A549 (cell line): ENCODE measurements at regions not wholly inside any gene's neighbourhood (a gene's known extent, or its start where the extent isn't known, plus 50 kb on each side); places are given as distances from the start of the nearest gene placed in this dataset.

Experiments used
- ATAC-seq, 2 experiments: fragments of 200-7000 bp in 1 of 2; fragments of >200 bp in 1 of 2; cut with Nextera tagmentation in 1 of 2; cut with Tn5 transposase in 1 of 2; 3 replicates each; pipeline versions ENCODE4 v1.8.0 to v1.9.1; 2018 to 2020; ENCODE audit warnings: mild to moderate bottlenecking in 1 of 2, moderate library complexity in 1 of 2
- CTCF ChIA-PET: fragments of 300-600 bp; sonication (Branson Sonifier 250); formaldehyde crosslinking; extraction: SDS; loops from one replicate; lab custom pipeline; 2021; ENCODE audit warnings: antibody characterized with exemption, inconsistent platforms; lab: Yijun Ruan, JAX
- POLR2A ChIA-PET: fragments of 350-600 bp; formaldehyde crosslinking; extraction: SDS; loops from one replicate; lab custom pipeline; 2021; ENCODE audit warnings: antibody characterized with exemption, inconsistent platforms; lab: Yijun Ruan, JAX
- DNase-seq, 2 experiments: peaks; one replicate each; pipeline versions ENCODE4 v3.0.0 to v3.0.0-alpha.2; 2011 to 2016; ENCODE audit warnings: low read depth in 1 of 2, low spot score in 1 of 2
- FAIRE-seq: peaks from 2 replicates; lab custom pipeline; 2011; peaks lifted over from hg19 to GRCh38; lab: Jason Lieb, UNC
- H3K27ac ChIP-seq, 2 experiments: fragments of >200 bp; sonication (Bioruptor Twin); formaldehyde crosslinking; 3 replicates each; pipeline ENCODE4 v1.5.1; 2016 to 2017
- H3K4me1 ChIP-seq: fragments of >200 bp; sonication (Bioruptor Twin); formaldehyde crosslinking; 3 replicates; pipeline ENCODE4 v1.6.1; 2016
- H3K4me2 ChIP-seq: fragments of >200 bp; sonication (Bioruptor Twin); formaldehyde crosslinking; 3 replicates; pipeline ENCODE4 v1.6.1; 2016
- H3K4me3 ChIP-seq: fragments of >200 bp; sonication (Bioruptor Twin); formaldehyde crosslinking; 3 replicates; pipeline ENCODE4 v1.5.1; 2016
- H3K9me3 ChIP-seq: fragments of >200 bp; sonication (Bioruptor Twin); formaldehyde crosslinking; 3 replicates; pipeline ENCODE4 v1.6.1; 2016
- BHLHE40 ChIP-seq: IDR thresholded peaks from 2 replicates; pipeline ENCODE4 v1.6.1; 2012; ENCODE audit warnings: low read depth, low read length, inconsistent platforms
- CBX2 ChIP-seq: fragments of 200-600 bp; sonication (generic); IDR thresholded peaks from 2 replicates; pipeline ENCODE4 v1.6.1; 2016; ENCODE audit warnings: low read depth, mild to moderate bottlenecking, borderline replicate concordance
- CEBPB ChIP-seq, 2 experiments: fragments of >200 bp in 1 of 2; sonication (Bioruptor Twin) in 1 of 2; formaldehyde crosslinking in 1 of 2; IDR thresholded peaks; 2 replicates each; pipeline ENCODE4 v1.6.1; 2012 to 2016
- CHD2 ChIP-seq: fragments of 150-350 bp; IDR thresholded peaks from 2 replicates; pipeline ENCODE4 v1.6.1; 2014; ENCODE audit warnings: low read length; ENCODE audit not compliant: partially characterized antibody
- EHMT2 ChIP-seq: fragments of 200-600 bp; sonication (generic); IDR thresholded peaks from 2 replicates; pipeline ENCODE4 v1.6.1; 2016; ENCODE audit warnings: antibody characterized with exemption, low read depth, mild to moderate bottlenecking, moderate library complexity
- GATA3 ChIP-seq: IDR thresholded peaks from 2 replicates; pipeline ENCODE4 v1.6.1; 2012; ENCODE audit warnings: borderline replicate concordance
- HOXA7 ChIP-seq: fragments of 250-450 bp; sonication (Bioruptor Pico); IDR thresholded peaks from 2 replicates; pipeline ENCODE4 v1.5.0; 2020; ENCODE audit warnings: mild to moderate bottlenecking, moderate library complexity
- HOXB13 ChIP-seq: fragments of 250-450 bp; sonication (Bioruptor Pico); IDR thresholded peaks from 2 replicates; pipeline ENCODE4 v1.5.0; 2020; ENCODE audit warnings: low read depth, mild to moderate bottlenecking, moderate library complexity
- RAD21 ChIP-seq, 2 experiments: fragments of >200 bp in 1 of 2; sonication (Bioruptor Twin) in 1 of 2; formaldehyde crosslinking in 1 of 2; IDR thresholded peaks in 1 of 2; conservative IDR thresholded peaks in 1 of 2; 2 replicates in 1 of 2; 3 replicates in 1 of 2; pipeline ENCODE4 v1.6.1; 2012 to 2018; ENCODE audit warnings: inconsistent platforms in 1 of 2
- RARB ChIP-seq: fragments of 250-450 bp; sonication (Bioruptor Pico); IDR thresholded peaks from 2 replicates; pipeline ENCODE4 v1.8.0; 2021; ENCODE audit warnings: mild to moderate bottlenecking, moderate library complexity
- RNF2 ChIP-seq: fragments of 200-600 bp; sonication (generic); IDR thresholded peaks from 2 replicates; pipeline ENCODE4 v1.6.1; 2016; ENCODE audit warnings: low read depth, mild to moderate bottlenecking, antibody characterized with exemption, moderate library complexity, borderline replicate concordance
- WGBS: methylation state at CpG from one replicate; pipeline ENCODE4 v1.1.6; 2017; ENCODE audit errors: missing lambda C conversion rate; 5-methylcytosine and 5-hydroxymethylcytosine counted together
- TF ChIP-seq, protein P1 (sequence below): fragments of 200-600 bp; sonication (generic); IDR thresholded peaks from 2 replicates; pipeline ENCODE4 v1.6.1; 2016; ENCODE audit warnings: antibody characterized with exemption, mild to moderate bottlenecking, moderate library complexity
- TF ChIP-seq, protein P2 (sequence below): fragments of >200 bp; sonication (Bioruptor Twin); formaldehyde crosslinking; IDR thresholded peaks from 2 replicates; pipeline ENCODE4 v1.6.1; 2016
- TF ChIP-seq, protein P3 (sequence below): IDR thresholded peaks from 2 replicates; pipeline ENCODE4 v1.6.1; 2012
- TF ChIP-seq, protein P4 (sequence below): fragments of 250-450 bp; sonication (Bioruptor Pico); IDR thresholded peaks from 2 replicates; pipeline ENCODE4 v1.5.0; 2021; ENCODE audit warnings: mild to moderate bottlenecking, moderate library complexity, borderline replicate concordance
- TF ChIP-seq, protein P5 (sequence below): IDR thresholded peaks from 2 replicates; pipeline ENCODE4 v1.6.1; 2012; ENCODE audit warnings: low read depth, borderline replicate concordance
- TF ChIP-seq, protein P6 (sequence below): fragments of >200 bp; sonication (Bioruptor Twin); formaldehyde crosslinking; IDR thresholded peaks from 3 replicates; pipeline ENCODE4 v1.5.1; 2016

DNA sequence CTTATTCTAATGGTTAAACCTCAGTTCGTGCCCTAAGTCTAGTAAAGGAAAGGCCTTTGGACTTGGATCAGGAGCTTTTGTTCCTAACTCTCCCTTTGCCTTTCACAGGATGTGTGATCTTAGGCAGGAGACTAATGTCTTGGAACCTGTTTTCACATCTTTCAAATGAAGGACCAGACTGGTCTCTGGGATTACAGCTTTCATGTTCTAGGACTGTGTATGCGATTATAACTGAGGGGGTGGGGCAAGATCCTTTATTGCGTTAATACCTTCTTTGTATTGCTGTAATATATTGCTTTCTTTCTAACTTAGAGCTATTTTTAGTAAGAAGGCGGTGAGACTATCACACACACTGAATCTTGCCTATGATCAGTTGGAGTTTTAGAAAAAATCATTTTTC is 368.1 kb downstream of the RPRM start:
- CTCF ChIA-PET: interaction anchor here (0.5 to 0.7 kb wide), 4 partner anchors 10 to 432 kb away, joined by 3 to 4 read pairs (median 3); no protein-coding TSS in a partner anchor
- 38% methylated on average over 4 of the region's 4 CpGs for WGBS
- FAIRE-seq: no peak
- no peaks in the 10 kb centered on the region for H3K9me3 ChIP-seq
- H3K4me3 ChIP-seq: no peak overlapping the region
- no peaks in the 10 kb centered on the region for H3K4me1 ChIP-seq
- no peak for DNase-seq
- TF ChIP-seq, protein P1, sequence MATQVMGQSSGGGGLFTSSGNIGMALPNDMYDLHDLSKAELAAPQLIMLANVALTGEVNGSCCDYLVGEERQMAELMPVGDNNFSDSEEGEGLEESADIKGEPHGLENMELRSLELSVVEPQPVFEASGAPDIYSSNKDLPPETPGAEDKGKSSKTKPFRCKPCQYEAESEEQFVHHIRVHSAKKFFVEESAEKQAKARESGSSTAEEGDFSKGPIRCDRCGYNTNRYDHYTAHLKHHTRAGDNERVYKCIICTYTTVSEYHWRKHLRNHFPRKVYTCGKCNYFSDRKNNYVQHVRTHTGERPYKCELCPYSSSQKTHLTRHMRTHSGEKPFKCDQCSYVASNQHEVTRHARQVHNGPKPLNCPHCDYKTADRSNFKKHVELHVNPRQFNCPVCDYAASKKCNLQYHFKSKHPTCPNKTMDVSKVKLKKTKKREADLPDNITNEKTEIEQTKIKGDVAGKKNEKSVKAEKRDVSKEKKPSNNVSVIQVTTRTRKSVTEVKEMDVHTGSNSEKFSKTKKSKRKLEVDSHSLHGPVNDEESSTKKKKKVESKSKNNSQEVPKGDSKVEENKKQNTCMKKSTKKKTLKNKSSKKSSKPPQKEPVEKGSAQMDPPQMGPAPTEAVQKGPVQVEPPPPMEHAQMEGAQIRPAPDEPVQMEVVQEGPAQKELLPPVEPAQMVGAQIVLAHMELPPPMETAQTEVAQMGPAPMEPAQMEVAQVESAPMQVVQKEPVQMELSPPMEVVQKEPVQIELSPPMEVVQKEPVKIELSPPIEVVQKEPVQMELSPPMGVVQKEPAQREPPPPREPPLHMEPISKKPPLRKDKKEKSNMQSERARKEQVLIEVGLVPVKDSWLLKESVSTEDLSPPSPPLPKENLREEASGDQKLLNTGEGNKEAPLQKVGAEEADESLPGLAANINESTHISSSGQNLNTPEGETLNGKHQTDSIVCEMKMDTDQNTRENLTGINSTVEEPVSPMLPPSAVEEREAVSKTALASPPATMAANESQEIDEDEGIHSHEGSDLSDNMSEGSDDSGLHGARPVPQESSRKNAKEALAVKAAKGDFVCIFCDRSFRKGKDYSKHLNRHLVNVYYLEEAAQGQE: no peak
- TF ChIP-seq, protein P2, sequence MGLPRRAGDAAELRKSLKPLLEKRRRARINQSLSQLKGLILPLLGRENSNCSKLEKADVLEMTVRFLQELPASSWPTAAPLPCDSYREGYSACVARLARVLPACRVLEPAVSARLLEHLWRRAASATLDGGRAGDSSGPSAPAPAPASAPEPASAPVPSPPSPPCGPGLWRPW: no peak
- TF ChIP-seq CEBPB (IDR thresholded peaks at IDR 0.05): no peak
- TF ChIP-seq BHLHE40: no peak
- TF ChIP-seq EHMT2: no peak
- TF ChIP-seq, protein P3, sequence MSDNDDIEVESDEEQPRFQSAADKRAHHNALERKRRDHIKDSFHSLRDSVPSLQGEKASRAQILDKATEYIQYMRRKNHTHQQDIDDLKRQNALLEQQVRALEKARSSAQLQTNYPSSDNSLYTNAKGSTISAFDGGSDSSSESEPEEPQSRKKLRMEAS: no peak
- TF ChIP-seq RNF2: no peak
- no peak for TF ChIP-seq HOXA7 (CRISPR knock-in tag)
- TF ChIP-seq GATA3: no peak
- no peak for TF ChIP-seq CHD2
- no peak for TF ChIP-seq HOXB13 (CRISPR knock-in tag)
- TF ChIP-seq, protein P4, sequence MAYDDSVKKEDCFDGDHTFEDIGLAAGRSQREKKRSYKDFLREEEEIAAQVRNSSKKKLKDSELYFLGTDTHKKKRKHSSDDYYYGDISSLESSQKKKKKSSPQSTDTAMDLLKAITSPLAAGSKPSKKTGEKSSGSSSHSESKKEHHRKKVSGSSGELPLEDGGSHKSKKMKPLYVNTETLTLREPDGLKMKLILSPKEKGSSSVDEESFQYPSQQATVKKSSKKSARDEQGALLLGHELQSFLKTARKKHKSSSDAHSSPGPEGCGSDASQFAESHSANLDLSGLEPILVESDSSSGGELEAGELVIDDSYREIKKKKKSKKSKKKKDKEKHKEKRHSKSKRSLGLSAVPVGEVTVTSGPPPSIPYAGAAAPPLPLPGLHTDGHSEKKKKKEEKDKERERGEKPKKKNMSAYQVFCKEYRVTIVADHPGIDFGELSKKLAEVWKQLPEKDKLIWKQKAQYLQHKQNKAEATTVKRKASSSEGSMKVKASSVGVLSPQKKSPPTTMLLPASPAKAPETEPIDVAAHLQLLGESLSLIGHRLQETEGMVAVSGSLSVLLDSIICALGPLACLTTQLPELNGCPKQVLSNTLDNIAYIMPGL (CRISPR knock-in tag): no peak
- TF ChIP-seq, protein P5, sequence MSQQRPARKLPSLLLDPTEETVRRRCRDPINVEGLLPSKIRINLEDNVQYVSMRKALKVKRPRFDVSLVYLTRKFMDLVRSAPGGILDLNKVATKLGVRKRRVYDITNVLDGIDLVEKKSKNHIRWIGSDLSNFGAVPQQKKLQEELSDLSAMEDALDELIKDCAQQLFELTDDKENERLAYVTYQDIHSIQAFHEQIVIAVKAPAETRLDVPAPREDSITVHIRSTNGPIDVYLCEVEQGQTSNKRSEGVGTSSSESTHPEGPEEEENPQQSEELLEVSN: no peak
- ATAC-seq: no peak
- POLR2A ChIA-PET: no interaction called here
- no peak overlapping the region for H3K27ac ChIP-seq
- H3K4me2 ChIP-seq: no peak overlapping the region

DNA sequence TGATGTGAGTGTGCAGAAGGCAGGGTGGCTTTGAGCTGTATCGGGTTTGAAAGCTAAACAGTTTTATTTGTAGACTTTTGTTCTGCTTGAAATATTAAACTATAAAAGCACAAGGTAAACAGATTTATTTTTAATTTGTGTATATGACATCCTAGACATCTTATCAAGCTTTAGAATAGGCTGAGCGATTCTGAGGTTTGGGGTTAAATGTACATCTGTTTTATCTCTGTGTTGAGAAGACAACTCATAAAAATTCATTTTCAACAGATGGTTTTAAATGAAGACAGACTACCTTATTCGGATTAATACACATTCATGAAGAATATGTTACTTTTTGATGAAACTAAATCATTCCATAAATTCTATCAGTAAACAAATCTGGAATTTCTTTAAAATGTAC is 368.8 kb downstream of the RPRM start:
- CTCF ChIA-PET: interaction anchor here (0.5 to 0.7 kb wide), 2 partner anchors 10 to 139 kb away, joined by 3 read pairs; no protein-coding TSS in a partner anchor
- no peak for DNase-seq
- POLR2A ChIA-PET: no interaction called here
- no peaks in the 10 kb centered on the region for H3K4me1 ChIP-seq
- no peak overlapping the region for H3K4me3 ChIP-seq
- WGBS: 12% methylated on average over 3 of the region's 3 CpGs
- TF ChIP-seq RARB (CRISPR knock-in tag) (no peak), CBX2 (no peak), RAD21 (conservative IDR thresholded peaks at IDR 0.05 in 1 of 2, IDR thresholded peaks at IDR 0.05 in 1 of 2) (no peak)
- TF ChIP-seq, protein P6, sequence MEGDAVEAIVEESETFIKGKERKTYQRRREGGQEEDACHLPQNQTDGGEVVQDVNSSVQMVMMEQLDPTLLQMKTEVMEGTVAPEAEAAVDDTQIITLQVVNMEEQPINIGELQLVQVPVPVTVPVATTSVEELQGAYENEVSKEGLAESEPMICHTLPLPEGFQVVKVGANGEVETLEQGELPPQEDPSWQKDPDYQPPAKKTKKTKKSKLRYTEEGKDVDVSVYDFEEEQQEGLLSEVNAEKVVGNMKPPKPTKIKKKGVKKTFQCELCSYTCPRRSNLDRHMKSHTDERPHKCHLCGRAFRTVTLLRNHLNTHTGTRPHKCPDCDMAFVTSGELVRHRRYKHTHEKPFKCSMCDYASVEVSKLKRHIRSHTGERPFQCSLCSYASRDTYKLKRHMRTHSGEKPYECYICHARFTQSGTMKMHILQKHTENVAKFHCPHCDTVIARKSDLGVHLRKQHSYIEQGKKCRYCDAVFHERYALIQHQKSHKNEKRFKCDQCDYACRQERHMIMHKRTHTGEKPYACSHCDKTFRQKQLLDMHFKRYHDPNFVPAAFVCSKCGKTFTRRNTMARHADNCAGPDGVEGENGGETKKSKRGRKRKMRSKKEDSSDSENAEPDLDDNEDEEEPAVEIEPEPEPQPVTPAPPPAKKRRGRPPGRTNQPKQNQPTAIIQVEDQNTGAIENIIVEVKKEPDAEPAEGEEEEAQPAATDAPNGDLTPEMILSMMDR: no peak
- TF ChIP-seq, all 56 proteins: peak for 0
- no peak for FAIRE-seq
- H3K27ac ChIP-seq: no peak overlapping the region
- no peak overlapping the region for H3K4me2 ChIP-seq
- H3K9me3 ChIP-seq: no peaks in the 10 kb centered on the region
- ATAC-seq: no peak
